Activated T-cell treated with anti-CD3 and anti-CD28 coated beads, Interleukin-2, amount 50 U/mL, for 24 hours (primary cell): ENCODE measurements at regions not wholly inside any gene's neighbourhood (a gene's known extent, or its start where the extent isn't known, plus 50 kb on each side); places are given as distances from the start of the nearest gene placed in this dataset.
"Not testable (repeated sequence)": the region's sequence is repeated elsewhere in the genome, so short reads cannot be mapped to it uniquely, and the experiment has no call there.

ENCODE experiments used
- DNase-seq: peaks from one replicate; pipeline ENCODE4 v3.0.0-alpha.2; 2020
- H3K27ac Mint-ChIP-seq: 2 replicates; pipeline ENCODE4 v1.8.0; 2020; ENCODE audit warnings: mild to moderate bottlenecking, mixed read lengths
- H3K27me3 Mint-ChIP-seq: 2 replicates; pipeline ENCODE4 v1.8.0; 2020; ENCODE audit warnings: mixed read lengths
- H3K36me3 Mint-ChIP-seq: 2 replicates; pipeline ENCODE4 v1.8.0; 2020; ENCODE audit warnings: low read depth, mixed read lengths
- H3K4me1 Mint-ChIP-seq: 2 replicates; pipeline ENCODE4 v1.8.0; 2020; ENCODE audit warnings: low read depth, mixed read lengths
- H3K4me3 Mint-ChIP-seq: 2 replicates; pipeline ENCODE4 v1.8.0; 2020; ENCODE audit warnings: mild to moderate bottlenecking, moderate library complexity, mixed read lengths
- H3K9me3 Mint-ChIP-seq: 2 replicates; pipeline ENCODE4 v1.8.0; 2020; ENCODE audit warnings: mixed read lengths

DNA sequence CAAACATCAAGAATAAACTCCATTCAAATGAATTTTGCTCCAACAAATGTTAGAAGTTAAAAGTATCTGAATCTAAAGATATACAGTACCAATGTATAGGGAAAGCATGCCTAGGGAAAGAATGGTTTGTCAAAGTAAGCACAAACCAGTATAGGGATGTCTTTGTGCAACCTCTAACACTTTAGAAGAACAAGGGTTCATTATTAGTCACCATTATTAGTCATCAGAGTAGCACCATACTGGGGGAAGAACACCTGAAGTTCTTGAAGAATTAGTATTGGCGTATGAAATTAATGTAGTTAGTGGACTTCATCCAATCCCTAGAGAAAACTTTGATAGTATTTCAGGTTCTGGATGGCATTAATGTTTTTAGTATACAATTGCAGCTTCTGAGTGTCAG, 943.7 kb downstream of the METTL15 start:
- peaks cover 24% of the 10 kb centered on the region for H3K9me3 Mint-ChIP-seq
- no peaks in the 10 kb centered on the region for H3K36me3 Mint-ChIP-seq
- H3K4me1 Mint-ChIP-seq = no peaks in the 10 kb centered on the region
- H3K27ac Mint-ChIP-seq = no peak overlapping the region
- no peaks in the 10 kb centered on the region for H3K27me3 Mint-ChIP-seq
- H3K4me3 Mint-ChIP-seq = no peak overlapping the region
- no peak for DNase-seq

DNA sequence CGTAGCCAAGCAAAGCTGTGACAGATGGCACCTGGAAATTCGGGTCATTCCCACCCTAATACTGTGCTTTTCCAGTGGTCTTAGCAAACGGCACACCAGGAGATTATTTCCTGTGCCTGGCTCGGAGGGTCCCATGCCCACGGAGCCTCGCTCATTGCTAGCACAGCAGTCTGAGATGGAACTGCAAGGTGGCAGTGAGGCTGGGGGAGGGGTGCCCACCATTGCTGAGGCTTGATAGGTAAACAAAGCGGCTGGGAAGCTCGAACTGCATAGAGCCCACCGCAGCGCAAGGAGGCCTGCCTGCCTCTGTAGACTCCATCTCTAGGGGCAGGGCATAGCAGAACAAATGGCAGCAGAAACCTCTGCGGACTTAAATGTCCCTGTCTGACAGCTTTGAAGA, 942.8 kb downstream of the METTL15 start:
- not testable (repeated sequence) for H3K27me3 Mint-ChIP-seq, H3K27ac Mint-ChIP-seq, H3K4me1 Mint-ChIP-seq, DNase-seq, H3K36me3 Mint-ChIP-seq, H3K4me3 Mint-ChIP-seq
- peaks cover 24% of the 10 kb centered on the region for H3K9me3 Mint-ChIP-seq

DNA sequence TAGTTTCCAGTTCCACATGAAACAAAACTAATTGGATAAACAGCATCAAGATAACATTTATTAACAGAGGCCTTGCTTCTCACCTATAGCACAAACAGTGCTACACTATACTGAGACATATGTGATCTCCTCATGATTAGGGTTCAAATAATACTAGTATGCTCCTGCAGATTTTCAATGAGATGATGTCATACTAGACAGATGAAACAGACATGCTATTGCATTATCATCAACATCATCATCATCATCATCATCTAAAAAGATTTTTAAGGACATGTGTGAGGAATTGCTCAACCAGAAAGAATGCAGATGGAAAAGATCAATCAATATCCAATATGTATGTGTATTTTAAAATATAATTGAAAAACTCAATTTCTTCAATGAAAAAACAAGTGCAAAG, 932.3 kb downstream of the METTL15 start:
- Mint-ChIP-seq H3K27me3 (no peaks in the 10 kb centered on the region), H3K27ac (no peak overlapping the region), H3K36me3 (no peaks in the 10 kb centered on the region), H3K4me3 (no peak overlapping the region), H3K4me1 (no peaks in the 10 kb centered on the region), H3K9me3 (peaks cover 23% of the 10 kb centered on the region)
- DNase-seq = no peak

DNA sequence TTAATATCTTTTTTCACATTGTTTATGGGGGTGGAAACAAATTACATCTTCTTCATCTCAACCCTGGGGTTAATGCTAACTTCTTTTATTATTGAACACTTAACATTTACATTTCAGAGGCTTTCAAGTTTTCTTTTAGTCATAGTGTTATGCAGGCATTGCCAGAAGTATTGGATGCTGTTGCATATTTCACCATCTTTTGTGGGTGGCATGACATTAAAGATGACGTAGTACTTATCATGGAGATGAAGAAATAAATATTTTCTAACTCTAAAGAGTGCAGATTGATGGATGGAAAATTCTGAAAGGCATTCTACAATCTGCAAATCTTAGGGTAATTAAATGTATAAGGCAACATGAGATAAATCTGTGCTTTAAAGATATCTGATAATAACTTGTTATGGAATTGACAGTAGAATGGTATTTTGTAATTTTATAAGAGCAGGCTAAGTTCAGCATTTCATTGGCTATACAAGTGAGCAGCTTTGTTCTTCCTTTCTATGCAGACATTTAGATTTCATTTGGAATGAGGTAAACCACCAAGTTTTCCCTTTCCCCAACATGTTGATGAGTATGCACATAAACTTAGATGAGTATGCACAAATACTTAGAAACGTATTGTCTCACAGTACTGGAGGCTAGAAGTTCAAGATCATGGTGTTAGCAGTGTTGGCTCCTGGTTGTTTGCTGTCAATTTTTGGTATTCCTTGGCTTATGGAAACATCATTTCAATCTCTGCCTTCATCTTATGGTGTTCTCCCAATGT, 924.4 kb downstream of the METTL15 start:
- Mint-ChIP-seq H3K4me3 (no peak overlapping the region), H3K27ac (no peak overlapping the region), H3K27me3 (no peaks in the 10 kb centered on the region), H3K4me1 (no peaks in the 10 kb centered on the region), H3K9me3 (peaks cover 17% of the 10 kb centered on the region), H3K36me3 (no peaks in the 10 kb centered on the region)
- DNase-seq = no peak

DNA sequence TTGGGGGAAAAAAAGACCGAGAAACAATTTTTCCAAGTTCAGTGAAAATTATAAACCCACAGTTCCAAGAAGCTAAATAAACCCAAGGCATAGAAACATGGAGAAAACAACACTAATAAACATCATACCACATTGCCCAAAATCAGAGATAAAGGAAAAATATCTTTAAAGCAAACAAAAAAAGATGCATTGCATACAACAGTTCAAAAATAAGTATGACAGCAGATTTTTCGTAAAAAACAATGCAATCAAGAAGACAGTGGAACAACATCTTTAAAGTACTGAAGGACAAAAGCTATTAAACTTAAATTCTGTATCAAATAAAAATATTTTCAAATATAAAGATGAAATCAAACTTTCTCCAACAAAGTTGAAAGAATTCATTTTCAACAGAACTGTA, 921.3 kb downstream of the METTL15 start:
- peaks cover 16% of the 10 kb centered on the region for H3K9me3 Mint-ChIP-seq
- no peak overlapping the region for H3K27ac Mint-ChIP-seq
- H3K4me3 Mint-ChIP-seq = no peak overlapping the region
- no peaks in the 10 kb centered on the region for H3K27me3 Mint-ChIP-seq
- H3K36me3 Mint-ChIP-seq = no peaks in the 10 kb centered on the region
- no peak for DNase-seq
- no peaks in the 10 kb centered on the region for H3K4me1 Mint-ChIP-seq

DNA sequence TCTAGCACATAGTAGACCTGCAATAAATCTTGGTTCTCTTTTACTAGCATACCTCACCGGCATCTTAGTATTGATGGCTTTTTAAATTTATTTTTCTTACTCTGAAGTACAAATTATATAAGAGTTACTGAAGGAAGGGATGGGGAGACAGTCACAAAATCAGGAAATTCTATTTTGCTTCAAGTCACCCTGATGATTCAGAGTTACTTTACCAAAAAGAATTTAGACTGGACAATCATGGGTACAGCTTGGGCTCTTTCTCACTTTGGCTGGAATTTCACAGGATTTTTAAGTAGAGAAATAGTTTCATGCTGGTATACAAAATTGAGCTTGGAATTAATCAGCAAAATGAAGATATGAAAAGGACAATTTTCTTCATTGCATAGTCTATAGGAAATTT, 919.2 kb downstream of the METTL15 start:
- Mint-ChIP-seq H3K36me3 (no peaks in the 10 kb centered on the region), H3K4me1 (no peaks in the 10 kb centered on the region), H3K4me3 (no peak overlapping the region), H3K27me3 (no peaks in the 10 kb centered on the region), H3K9me3 (peaks cover 19% of the 10 kb centered on the region), H3K27ac (no peak overlapping the region)
- no peak for DNase-seq

DNA sequence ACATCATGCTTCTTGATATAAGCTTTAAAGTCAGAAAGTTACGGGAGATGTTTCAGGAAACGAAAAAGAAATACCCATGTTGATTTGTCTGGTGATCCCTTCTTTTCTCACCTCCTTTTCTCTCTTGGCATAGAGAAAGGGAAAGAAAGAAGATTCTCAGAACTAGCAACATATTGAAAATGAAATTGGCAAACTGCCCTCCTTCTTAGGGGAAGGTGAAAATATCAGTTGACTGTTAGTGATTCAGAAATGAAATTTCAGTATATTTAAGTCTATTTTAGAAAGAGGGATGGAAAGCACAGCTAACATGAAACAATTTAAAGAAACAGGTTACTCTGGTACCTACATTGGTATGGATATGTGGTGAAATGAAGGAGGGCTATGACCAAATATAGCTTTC, 918.1 kb downstream of the METTL15 start:
- Mint-ChIP-seq H3K4me1 (no peaks in the 10 kb centered on the region), H3K4me3 (no peak overlapping the region), H3K9me3 (peaks cover 19% of the 10 kb centered on the region), H3K27me3 (no peaks in the 10 kb centered on the region), H3K36me3 (no peaks in the 10 kb centered on the region), H3K27ac (no peak overlapping the region)
- no peak for DNase-seq

DNA sequence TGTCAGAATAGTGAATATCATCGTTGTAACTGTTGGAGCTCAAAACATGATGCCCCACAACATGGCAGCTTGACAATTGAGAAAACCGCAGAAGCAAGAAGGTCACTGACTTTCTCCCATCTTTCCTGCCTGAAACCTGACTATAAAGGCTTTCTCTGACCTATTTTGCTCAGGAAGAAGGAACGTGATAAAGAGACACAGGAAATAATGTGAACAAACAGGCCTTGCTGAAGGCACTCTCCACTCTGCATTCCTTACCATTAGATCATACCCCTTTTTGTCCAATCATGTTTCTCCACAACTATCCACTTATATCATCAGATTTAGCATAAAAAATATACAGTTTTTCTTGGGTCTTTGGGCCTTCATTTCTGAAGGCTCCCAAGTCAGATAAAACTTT, 916.8 kb downstream of the METTL15 start:
- H3K27me3 Mint-ChIP-seq = no peaks in the 10 kb centered on the region
- H3K4me3 Mint-ChIP-seq = no peak overlapping the region
- H3K4me1 Mint-ChIP-seq = no peaks in the 10 kb centered on the region
- DNase-seq = no peak
- H3K9me3 Mint-ChIP-seq = peaks cover 19% of the 10 kb centered on the region
- H3K36me3 Mint-ChIP-seq = no peaks in the 10 kb centered on the region
- no peak overlapping the region for H3K27ac Mint-ChIP-seq

DNA sequence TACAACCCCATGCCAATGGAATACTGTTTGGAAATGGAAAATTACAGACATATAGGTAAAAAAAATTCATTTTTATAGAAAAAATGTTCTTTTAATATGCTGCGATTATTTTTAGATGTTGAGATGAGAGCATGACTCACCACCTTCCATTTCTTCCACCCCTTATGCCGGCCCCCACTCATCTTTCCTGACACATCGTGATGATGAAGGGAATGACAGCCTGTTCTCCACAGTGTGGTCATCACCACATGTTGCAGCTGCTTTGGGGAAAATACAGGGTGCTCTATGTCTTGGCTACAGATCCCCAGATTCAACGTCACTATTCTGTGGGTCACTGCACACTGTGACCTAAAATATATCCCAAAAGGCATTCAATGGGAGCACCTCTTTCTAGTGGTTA, 916.2 kb downstream of the METTL15 start:
- H3K36me3 Mint-ChIP-seq = no peaks in the 10 kb centered on the region
- no peaks in the 10 kb centered on the region for H3K4me1 Mint-ChIP-seq
- peaks cover 18% of the 10 kb centered on the region for H3K9me3 Mint-ChIP-seq
- no peak overlapping the region for H3K27ac Mint-ChIP-seq
- no peak for DNase-seq
- no peaks in the 10 kb centered on the region for H3K27me3 Mint-ChIP-seq
- H3K4me3 Mint-ChIP-seq = no peak overlapping the region

DNA sequence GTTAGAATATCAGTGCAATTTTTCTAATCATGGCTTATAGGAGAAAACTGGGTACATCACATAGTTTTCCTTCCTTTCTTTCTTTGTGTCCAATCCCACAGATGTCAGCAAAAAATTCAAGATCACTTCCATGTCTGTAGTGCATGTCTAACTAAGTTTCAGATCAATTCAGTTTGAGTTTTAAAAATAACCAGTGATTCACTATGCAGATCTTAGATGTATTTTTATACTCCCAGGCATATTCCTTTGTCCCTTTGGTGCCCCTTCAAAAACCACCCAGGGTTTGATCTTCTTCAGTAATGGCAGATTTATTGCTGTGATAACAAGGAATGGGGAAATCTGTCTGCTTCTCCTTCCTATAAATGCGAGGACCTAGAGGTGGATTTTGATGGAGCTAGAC, 915.6 kb downstream of the METTL15 start:
- Mint-ChIP-seq H3K36me3 (no peaks in the 10 kb centered on the region), H3K9me3 (peaks cover 13% of the 10 kb centered on the region), H3K4me1 (no peaks in the 10 kb centered on the region), H3K4me3 (no peak overlapping the region), H3K27me3 (no peaks in the 10 kb centered on the region), H3K27ac (no peak overlapping the region)
- DNase-seq = no peak

DNA sequence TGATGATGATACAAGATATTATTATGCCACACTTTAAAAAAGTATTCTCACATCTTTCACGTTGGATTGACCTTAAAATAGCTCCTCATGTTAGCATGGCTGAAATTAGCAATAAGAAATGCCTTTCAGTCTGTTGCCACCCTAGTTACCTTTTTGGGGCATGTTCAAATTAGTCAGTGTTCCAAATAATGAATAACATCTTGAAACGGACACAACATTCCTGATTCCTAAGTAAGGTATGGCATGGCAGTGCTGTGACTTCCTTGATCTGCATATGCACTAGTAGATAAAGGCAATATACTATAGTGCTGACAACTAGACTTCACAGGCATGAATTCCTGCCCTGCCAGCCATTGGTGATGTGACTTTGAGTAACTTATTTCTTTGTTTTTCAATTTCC, 914.5 kb downstream of the METTL15 start:
- Mint-ChIP-seq H3K9me3 (peaks cover 10% of the 10 kb centered on the region), H3K27me3 (no peaks in the 10 kb centered on the region), H3K4me1 (no peaks in the 10 kb centered on the region), H3K4me3 (no peak overlapping the region), H3K36me3 (no peaks in the 10 kb centered on the region), H3K27ac (no peak overlapping the region)
- no peak for DNase-seq

DNA sequence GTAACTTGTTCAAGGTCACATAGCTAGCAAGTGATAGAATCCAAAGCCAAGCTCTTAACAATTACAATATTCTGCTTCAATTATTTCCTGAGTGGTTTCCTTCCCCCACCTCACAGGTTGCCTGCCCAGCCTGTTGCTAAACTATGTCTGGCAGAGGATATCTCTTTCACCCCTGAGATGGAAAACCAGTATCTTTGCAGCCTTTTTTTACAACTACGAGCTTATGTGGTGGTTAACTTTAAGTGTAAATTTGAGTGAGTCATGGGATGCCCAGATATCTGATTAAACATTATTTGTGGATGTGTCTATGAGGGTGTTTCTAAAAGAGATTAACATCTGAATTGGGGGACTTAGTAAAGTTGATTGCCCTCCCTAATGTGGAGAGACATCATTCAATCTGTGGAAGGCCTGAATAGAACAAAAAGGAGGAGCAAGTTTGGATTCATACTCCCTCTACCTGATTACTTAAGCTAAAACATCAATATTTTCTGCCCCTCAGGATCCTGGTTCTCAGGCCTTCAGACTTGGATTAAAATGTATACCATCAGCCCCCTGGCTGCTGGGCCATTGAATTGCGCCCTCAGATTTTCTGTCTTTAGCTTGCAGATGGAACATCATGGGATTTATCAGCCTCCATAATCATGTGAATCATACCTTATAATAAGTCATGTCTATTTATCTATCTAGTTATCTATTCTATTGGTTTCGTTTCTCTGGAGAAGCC, 911.9 kb downstream of the METTL15 start:
- no peak overlapping the region for H3K27ac Mint-ChIP-seq
- no peak overlapping the region for H3K4me3 Mint-ChIP-seq
- H3K27me3 Mint-ChIP-seq = no peaks in the 10 kb centered on the region
- no peak for DNase-seq
- no peaks in the 10 kb centered on the region for H3K36me3 Mint-ChIP-seq
- H3K9me3 Mint-ChIP-seq = peaks cover 8% of the 10 kb centered on the region
- H3K4me1 Mint-ChIP-seq = no peaks in the 10 kb centered on the region

DNA sequence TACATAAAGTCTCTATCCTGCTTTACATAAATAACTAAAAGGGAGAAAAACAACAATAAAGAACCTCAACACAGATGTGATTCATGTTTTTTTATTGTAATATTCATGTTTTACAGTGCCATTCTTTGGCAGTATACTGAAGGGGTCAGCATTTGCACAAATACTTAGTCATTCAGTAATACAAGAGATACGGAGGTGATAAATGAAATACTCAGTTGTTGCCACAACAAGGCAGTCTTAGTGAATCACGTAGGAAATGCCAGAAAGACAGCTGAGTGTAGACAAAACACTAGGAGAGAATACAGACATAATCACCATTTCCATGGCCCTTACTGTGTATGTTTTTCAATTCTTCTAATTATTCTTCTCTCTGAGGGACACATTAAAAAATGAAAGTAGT, 910.4 kb downstream of the METTL15 start:
- H3K27me3 Mint-ChIP-seq = no peaks in the 10 kb centered on the region
- DNase-seq = no peak
- no peak overlapping the region for H3K27ac Mint-ChIP-seq
- no peaks in the 10 kb centered on the region for H3K4me1 Mint-ChIP-seq
- no peaks in the 10 kb centered on the region for H3K36me3 Mint-ChIP-seq
- no peak overlapping the region for H3K4me3 Mint-ChIP-seq
- H3K9me3 Mint-ChIP-seq = peaks cover 8% of the 10 kb centered on the region

DNA sequence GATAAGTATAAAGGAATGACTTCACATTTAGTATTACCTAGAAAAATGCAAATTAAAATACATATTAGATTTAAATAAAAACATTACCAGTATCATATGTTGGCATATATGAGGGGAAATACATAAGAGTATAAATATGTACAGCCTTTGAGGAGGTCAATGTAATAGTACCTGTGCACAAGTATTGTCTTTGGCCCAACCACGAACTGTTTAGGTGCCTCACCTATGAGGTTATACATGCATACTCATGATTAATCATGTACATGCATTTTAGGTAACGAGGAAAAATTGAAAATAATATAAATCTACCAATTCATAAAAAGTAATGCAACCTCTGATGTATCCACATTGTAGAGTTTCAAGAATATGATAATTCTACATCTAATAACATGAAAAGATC, 909.8 kb downstream of the METTL15 start:
- Mint-ChIP-seq H3K27ac (no peak overlapping the region), H3K27me3 (no peaks in the 10 kb centered on the region), H3K36me3 (no peaks in the 10 kb centered on the region), H3K9me3 (peaks cover 5% of the 10 kb centered on the region), H3K4me1 (no peaks in the 10 kb centered on the region), H3K4me3 (no peak overlapping the region)
- DNase-seq = no peak

DNA sequence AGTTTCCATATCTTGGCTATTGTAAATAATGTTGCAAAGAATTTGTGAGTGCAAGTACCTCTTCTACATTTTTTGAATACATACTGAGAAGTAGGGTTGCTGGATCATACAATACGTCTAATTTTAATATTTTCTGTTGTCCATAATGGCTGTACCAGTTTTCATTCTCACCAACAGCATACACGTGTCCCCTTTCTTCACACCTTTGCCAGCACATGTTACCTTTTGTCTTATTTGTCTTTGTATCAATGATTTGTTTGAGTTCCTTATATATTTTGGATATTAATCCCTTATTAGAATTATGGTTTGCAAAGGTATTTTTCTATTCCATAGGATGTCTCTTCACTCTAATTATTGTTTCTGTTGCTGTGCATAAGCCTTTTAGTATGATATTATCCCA, 904.3 kb downstream of the METTL15 start:
- Mint-ChIP-seq H3K9me3 (peaks cover 13% of the 10 kb centered on the region), H3K27me3 (no peaks in the 10 kb centered on the region), H3K4me3 (no peak overlapping the region), H3K36me3 (no peaks in the 10 kb centered on the region), H3K4me1 (no peaks in the 10 kb centered on the region), H3K27ac (no peak overlapping the region)
- no peak for DNase-seq
